Right ventricle myocardium superior (tissue), 1 donor: ENCODE measurements at regions not wholly inside any gene's neighbourhood (a gene's known extent, or its start where the extent isn't known, plus 50 kb on each side); places are given as distances from the start of the nearest gene placed in this dataset.

ENCODE experiments used
- ATAC-seq: fragments of 200-7000 bp; cut with Tn5 transposase; one replicate; pipeline ENCODE4 v1.9.1; 2020; ENCODE audit warnings: mild to moderate bottlenecking; ENCODE audit not compliant: poor library complexity
- DNase-seq: peaks from one replicate; pipeline ENCODE4 v3.0.0-alpha.2; 2020
- intact Hi-C: fragments of 100-400 bp; cut with DNase I; formaldehyde crosslinking; loops from one replicate; pipeline ENCODE4 v1.11.2; 2022
- donor health status: DM: no; HTN: yes; CAD: no; lungs with severe emphysema.

GRCh38 chr9:99731950-99732349, 89.7 kb upstream of the NR4A3 start:
- DNase-seq (no peak), ATAC-seq (no peak)
- intact Hi-C loops = no loop called here

DNA sequence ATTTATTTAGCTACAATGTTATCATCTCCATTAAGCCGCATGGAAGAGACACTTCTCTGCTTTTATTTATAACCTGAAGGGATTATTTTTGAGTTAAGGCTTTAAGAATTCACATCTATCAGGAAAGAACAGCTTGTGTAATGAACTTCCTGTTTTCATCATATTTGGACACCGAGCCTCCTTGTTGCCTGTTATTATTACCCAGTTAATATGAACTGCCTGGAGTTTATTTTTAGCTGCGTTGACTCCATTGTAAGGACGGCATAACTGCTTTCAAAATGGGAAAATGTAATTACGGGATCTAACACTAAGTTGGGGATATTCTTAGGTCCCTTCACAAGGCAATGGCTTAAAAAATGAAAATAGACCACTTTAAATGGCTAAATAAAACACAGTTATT, 89.0 kb upstream of the NR4A3 start:
- DNase-seq (no peak), ATAC-seq (peak; percentile 69)
- intact Hi-C loops = no loop called here

DNA sequence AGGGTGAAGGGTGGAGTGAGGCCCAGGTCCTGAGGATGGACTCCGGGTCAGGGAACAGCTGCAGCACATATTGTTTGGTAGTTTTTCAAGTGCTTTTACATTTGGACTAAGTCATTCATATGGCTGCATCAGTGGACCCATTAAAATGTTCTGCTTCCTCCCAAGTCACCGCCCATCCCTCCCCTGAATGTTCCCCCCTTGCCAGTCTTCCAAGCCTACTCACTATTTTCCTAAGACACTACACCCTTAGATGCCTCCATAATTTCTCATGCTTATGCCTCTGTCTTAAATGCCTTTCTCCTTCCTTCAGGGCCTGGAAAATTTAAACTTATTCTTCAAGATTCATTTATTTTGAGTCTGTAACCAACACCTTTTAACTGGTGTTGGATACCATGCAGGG, 86.6 kb upstream of the NR4A3 start:
- ATAC-seq (no peak), DNase-seq (no peak)
- intact Hi-C loops = no loop called here

DNA sequence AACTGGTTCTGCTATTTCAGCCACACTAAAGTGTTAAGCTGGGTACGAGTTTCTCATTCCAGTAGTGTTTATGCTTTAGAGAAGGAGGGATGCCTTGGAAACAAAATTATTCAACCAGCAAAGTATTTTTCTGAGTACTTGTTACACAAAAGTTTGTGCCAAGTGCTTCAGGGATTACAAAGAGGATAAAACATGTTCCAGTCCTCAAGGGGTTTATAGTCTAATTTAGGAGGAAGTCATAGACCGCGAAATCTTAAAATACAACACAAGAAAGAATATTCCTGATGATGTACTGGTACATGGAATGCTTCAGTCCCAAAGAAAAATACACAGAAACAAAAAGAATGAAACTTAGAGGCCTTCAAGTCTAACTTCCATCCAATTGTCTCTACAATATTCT, 85.4 kb upstream of the NR4A3 start:
- DNase-seq (no peak), ATAC-seq (no peak)
- intact Hi-C loops = no loop called here

- DNase-seq = no peak
- ATAC-seq = no peak
- intact Hi-C loops = no loop called here
Observed at GRCh38 chr9:99737649-99738048, 84.0 kb upstream of the NR4A3 start.

DNA sequence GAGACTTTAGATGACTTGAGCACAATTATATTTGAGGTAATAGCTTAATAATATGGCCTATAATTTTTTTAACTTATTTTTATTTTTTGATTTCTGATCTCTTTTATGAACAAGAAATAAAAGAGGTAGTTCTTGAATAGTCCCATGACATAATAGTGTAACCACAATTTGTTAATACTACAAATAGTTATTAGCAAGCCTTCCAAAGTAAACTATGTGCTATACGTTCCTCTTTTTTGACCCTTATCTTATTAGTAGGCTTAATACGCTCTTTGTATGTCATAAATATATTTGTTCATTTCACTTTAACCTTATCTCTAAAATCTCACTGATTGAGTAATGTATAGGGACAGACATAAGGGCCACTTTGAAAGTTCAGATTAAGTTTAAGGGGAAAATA, 78.7 kb upstream of the NR4A3 start:
- ATAC-seq (no peak), DNase-seq (no peak)
- intact Hi-C loops = no loop called here

DNA sequence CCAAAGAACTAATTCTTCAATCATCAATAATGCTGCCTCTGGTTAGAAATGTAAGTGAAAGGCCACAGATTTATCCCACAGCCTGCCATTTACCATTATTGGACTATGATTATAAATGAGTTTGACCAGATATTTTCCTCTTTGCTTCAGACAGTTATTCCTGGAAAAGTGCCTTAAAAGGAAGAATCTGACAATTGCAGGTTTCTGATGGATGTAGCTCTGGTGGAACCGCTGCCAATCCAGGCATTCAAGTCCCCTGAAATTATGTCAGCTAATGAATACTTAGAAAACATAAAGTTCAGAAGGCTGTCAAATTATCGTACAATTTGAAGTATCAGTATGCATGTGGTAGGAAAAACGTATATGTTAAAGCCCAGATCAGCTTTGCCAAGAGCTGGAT, 78.2 kb upstream of the NR4A3 start:
- ATAC-seq (no peak), DNase-seq (no peak)
- intact Hi-C loops = no loop called here

GRCh38 chr9:99744132-99744531, 77.6 kb upstream of the NR4A3 start:
- ATAC-seq = no peak

GRCh38 chr9:99745085-99745484, 76.6 kb upstream of the NR4A3 start:
- no peak for DNase-seq
- ATAC-seq = no peak
- intact Hi-C loops = no loop called here

More at GRCh38 chr9:99744132-99744531, 77.6 kb upstream of the NR4A3 start:
- DNase-seq = no peak
- intact Hi-C loops = no loop called here

DNA sequence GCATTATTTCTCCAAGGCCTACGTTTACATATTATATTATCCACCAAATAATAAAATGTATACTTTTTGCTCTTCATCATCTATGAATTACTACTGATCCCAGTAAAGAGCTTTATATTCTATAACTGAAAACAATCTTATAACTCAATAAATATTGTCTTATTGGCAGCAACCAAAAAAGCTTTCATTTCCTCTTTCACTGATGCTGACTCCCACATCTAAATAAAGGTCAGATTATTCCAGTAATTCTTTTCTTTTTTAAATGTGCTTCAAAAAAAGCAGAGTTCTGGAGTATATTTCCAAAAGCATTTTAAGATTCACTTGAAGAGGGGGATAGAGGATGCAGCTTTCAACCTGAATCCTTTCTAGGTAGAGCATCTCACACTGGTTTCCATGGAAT, 75.3 kb upstream of the NR4A3 start:
- intact Hi-C loops = no loop called here
- DNase-seq = no peak
- no peak for ATAC-seq

- DNase-seq (no peak), ATAC-seq (no peak)
- intact Hi-C loops = no loop called here
Observed at GRCh38 chr9:99748266-99748665, 73.4 kb upstream of the NR4A3 start.

- ATAC-seq = no peak
- intact Hi-C loops = no loop called here
Observed at GRCh38 chr9:99748676-99749075, 73.0 kb upstream of the NR4A3 start.

GRCh38 chr9:99749641-99750040, 72.0 kb upstream of the NR4A3 start:
- ATAC-seq = no peak
- intact Hi-C loops = no loop called here

More at GRCh38 chr9:99748676-99749075, 73.0 kb upstream of the NR4A3 start:
- DNase-seq = no peak

GRCh38 chr9:99750526-99750925, 71.2 kb upstream of the NR4A3 start:
- intact Hi-C loops = no loop called here
- ATAC-seq = no peak
- no peak for DNase-seq

More at GRCh38 chr9:99749641-99750040, 72.0 kb upstream of the NR4A3 start:
- DNase-seq = no peak

- intact Hi-C loops = no loop called here
- DNase-seq = no peak
- no peak for ATAC-seq
Observed at GRCh38 chr9:99752417-99753109, 69.1 kb upstream of the NR4A3 start.

DNA sequence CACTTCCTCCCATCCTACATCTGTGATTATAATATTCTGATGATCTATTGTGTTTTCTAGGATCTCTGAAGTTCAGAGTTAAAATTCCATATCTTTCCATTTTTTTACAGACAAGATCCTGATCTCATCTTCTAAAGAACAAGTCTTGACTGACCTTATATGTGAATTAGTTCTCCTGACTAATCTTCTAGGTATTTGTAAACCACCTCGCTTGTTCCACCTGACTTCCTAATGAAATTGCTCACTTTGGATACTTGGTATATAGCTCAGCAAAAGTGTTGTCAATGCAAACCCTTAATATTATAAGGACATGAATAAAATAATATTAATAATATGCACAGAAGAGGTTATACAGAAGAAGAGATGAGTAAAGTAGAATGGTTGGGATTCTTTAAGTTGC, 68.2 kb upstream of the NR4A3 start:
- intact Hi-C loops = no loop called here
- no peak for DNase-seq
- ATAC-seq = no peak

DNA sequence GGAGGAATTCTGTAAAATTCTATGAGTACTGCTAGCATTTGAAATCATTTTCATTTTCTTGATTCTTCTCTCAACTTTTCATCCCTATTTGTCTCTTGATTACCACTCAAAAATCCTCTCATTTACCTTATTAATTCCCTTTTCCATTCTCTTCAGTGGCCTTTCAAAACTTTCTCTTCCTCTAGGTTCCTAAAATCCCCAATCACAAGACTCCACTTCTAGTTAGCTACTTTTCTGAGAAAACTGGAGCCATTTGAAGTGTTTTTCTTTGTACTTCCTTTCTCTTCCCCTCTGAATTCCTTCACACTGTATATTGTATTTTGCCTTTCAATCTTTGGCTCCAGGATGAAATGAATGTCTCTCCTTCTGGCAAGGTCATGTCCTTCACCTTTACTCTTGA, 61.3 kb upstream of the NR4A3 start:
- DNase-seq (no peak), ATAC-seq (no peak)
- intact Hi-C loops = no loop called here

- DNase-seq (no peak), ATAC-seq (no peak)
- intact Hi-C loops = no loop called here
Observed at GRCh38 chr9:99762470-99762869, 59.2 kb upstream of the NR4A3 start.
